Mesodermal cell (in vitro differentiated cells): ENCODE measurements at regions not wholly inside any gene's neighbourhood (a gene's known extent, or its start where the extent isn't known, plus 50 kb on each side); places are given as distances from the start of the nearest gene placed in this dataset.

Source experiments
- H3K27ac ChIP-seq: 2 replicates; pipeline ENCODE4 v1.7.0; 2013; ENCODE audit warnings: mild to moderate bottlenecking, low read depth, low read length, moderate library complexity; ENCODE audit not compliant: severe bottlenecking
- H3K36me3 ChIP-seq: 2 replicates; pipeline ENCODE4 v1.7.1; 2013; ENCODE audit warnings: mild to moderate bottlenecking, low read length, moderate library complexity; ENCODE audit not compliant: control insufficient read depth, insufficient read depth
- H3K4me1 ChIP-seq: one replicate; pipeline ENCODE4 v1.7.1; 2013; ENCODE audit warnings: mild to moderate bottlenecking, low read length; ENCODE audit not compliant: insufficient read depth, control insufficient read depth, poor library complexity, severe bottlenecking
- H3K4me3 ChIP-seq: 2 replicates; pipeline ENCODE4 v1.7.0; 2013; ENCODE audit warnings: low read length, control low read depth, mild to moderate bottlenecking; ENCODE audit not compliant: insufficient read depth, poor library complexity, severe bottlenecking; ENCODE audit errors: extremely low read depth
- H3K9me3 ChIP-seq: 2 replicates; pipeline ENCODE4 v1.7.1; 2013; ENCODE audit warnings: mild to moderate bottlenecking, low read length, moderate library complexity; ENCODE audit not compliant: control insufficient read depth
- WGBS, 2 experiments: methylation state at CpG; one replicate each; pipeline ENCODE4 v1.1.5; 2013; ENCODE audit warnings: missing lambda C conversion rate in 2 of 2; ENCODE audit not compliant: insufficient coverage in 2 of 2; 5-methylcytosine and 5-hydroxymethylcytosine counted together

DNA sequence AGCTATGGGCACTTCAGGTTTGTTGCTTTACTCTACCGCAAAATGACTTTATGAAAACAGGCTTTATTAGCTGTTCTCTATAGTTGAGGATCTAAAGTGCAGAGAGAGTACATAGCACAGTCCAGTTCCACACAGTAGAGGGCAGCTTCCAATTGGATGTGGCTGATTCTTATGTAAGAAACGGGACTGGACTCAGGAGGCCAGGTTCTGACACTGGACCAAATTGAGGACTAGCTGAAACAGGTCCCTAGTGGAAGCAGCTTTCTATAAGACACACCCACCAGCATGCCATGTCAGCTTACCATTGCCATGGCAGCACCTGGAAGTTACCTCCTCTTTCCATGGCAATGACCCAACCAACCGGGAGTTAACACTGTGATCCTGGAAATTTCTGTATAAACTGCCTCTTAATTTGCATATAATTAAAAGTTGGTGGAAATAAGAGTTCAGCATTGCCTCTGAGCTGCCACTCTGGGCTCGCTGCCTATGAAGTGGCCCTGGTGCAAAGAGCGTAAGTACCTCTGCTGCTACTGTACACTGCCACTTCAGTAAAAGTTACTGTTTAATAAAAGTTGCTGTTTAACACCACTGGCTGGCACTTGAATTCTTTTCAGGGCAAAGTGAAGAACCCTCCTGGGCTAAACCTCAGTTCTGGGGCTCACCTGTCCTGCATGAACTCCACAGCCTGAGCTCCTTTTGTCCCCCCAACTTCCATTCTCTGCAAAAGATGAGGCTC is 211.9 kb upstream of the SLC10A2 start:
- Histone ChIP-seq H3K4me1 (peaks cover 12% of the 10 kb centered on the region), H3K4me3 (no peak overlapping the region), H3K9me3 (no peaks in the 10 kb centered on the region), H3K36me3 (no peaks in the 10 kb centered on the region), H3K27ac (no peak overlapping the region)
- 0 to 53% methylated on average over 1 to 3 of the region's 5 CpGs for WGBS, 2 experiments

- H3K4me3 ChIP-seq = no peak overlapping the region
- WGBS, 2 experiments = 84 to 88% methylated on average over 3 to 5 of the region's 8 CpGs
- H3K4me1 ChIP-seq = peaks cover 5% of the 10 kb centered on the region
- H3K36me3 ChIP-seq = no peaks in the 10 kb centered on the region
- no peaks in the 10 kb centered on the region for H3K9me3 ChIP-seq
- H3K27ac ChIP-seq = no peak overlapping the region
Measured at GRCh38 chr13:103276775-103277498, 210.7 kb upstream of the SLC10A2 start.

- 73 to 93% methylated on average over 2 of the region's 4 CpGs for WGBS, 2 experiments
- no peak overlapping the region for H3K4me3 ChIP-seq
Measured at GRCh38 chr13:103275722-103276121, 209.5 kb upstream of the SLC10A2 start.

GRCh38 chr13:103275081-103275480 is 208.9 kb upstream of the SLC10A2 start:
- no peak overlapping the region for H3K27ac ChIP-seq
- 82 to 100% methylated on average over 1 of the region's 2 CpGs for WGBS, 2 experiments
- no peaks in the 10 kb centered on the region for H3K36me3 ChIP-seq
- H3K4me1 ChIP-seq = peaks cover 5% of the 10 kb centered on the region
- H3K9me3 ChIP-seq = no peaks in the 10 kb centered on the region
- H3K4me3 ChIP-seq = no peak overlapping the region

More at GRCh38 chr13:103275722-103276121, 209.5 kb upstream of the SLC10A2 start:
- Histone ChIP-seq H3K36me3 (no peaks in the 10 kb centered on the region), H3K4me1 (peaks cover 5% of the 10 kb centered on the region), H3K27ac (no peak overlapping the region), H3K9me3 (no peaks in the 10 kb centered on the region)

- H3K9me3 ChIP-seq = no peaks in the 10 kb centered on the region
- H3K4me3 ChIP-seq = no peak overlapping the region
- no peaks in the 10 kb centered on the region for H3K36me3 ChIP-seq
- H3K4me1 ChIP-seq = peaks cover 5% of the 10 kb centered on the region
- no peak overlapping the region for H3K27ac ChIP-seq
Measured at GRCh38 chr13:103273825-103274224, 207.6 kb upstream of the SLC10A2 start.

DNA sequence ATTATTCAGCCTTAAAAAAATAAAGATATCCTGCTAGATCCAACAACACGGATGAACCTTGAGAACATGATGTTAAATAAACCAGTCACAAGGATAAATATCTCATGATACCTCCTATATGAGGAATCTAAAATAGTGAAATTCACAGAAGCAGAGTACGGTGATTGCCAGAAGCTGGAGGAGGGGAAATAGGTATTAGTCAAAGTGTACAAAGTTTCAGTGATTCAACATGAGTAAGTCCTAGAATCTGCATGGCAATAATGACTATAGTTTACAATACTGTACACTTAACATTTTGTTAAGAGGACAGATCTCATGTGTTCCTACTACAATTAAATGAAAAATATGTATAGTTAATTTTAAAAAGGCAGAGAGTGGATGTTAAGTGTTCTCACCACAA is 206.6 kb upstream of the SLC10A2 start:
- H3K36me3 ChIP-seq = no peaks in the 10 kb centered on the region
- H3K27ac ChIP-seq = no peak overlapping the region
- H3K9me3 ChIP-seq = peaks cover 5% of the 10 kb centered on the region
- no peak overlapping the region for H3K4me3 ChIP-seq
- no CpG with 5 or more reads among the region's 2 CpGs for WGBS, 2 experiments
- peaks cover 5% of the 10 kb centered on the region for H3K4me1 ChIP-seq

DNA sequence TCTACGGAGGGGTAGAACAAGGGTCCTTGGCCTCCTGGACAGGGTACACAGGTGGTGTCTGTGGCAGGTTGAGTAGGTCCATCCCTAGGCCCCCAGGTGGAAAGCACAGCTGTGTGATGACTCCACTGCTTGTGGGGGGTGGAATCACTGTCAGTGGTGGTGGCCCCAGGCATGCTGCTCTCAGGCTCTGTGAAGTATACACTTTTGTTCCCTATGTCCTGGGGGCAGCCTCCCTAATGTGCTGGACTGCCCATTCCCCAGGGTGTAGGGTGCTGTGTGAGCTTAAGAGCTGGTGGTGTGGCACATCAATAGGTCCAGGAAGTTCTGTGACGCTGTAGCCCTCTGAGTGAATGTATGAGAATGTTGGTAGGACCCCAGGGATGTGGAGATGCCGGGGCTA is 197.2 kb upstream of the SLC10A2 start:
- Histone ChIP-seq H3K36me3 (no peaks in the 10 kb centered on the region), H3K27ac (no peak overlapping the region), H3K9me3 (peaks cover 5% of the 10 kb centered on the region), H3K4me1 (no peaks in the 10 kb centered on the region), H3K4me3 (no peak overlapping the region)
- WGBS, 2 experiments = 84 to 100% methylated on average over 2 to 3 of the region's 3 CpGs

DNA sequence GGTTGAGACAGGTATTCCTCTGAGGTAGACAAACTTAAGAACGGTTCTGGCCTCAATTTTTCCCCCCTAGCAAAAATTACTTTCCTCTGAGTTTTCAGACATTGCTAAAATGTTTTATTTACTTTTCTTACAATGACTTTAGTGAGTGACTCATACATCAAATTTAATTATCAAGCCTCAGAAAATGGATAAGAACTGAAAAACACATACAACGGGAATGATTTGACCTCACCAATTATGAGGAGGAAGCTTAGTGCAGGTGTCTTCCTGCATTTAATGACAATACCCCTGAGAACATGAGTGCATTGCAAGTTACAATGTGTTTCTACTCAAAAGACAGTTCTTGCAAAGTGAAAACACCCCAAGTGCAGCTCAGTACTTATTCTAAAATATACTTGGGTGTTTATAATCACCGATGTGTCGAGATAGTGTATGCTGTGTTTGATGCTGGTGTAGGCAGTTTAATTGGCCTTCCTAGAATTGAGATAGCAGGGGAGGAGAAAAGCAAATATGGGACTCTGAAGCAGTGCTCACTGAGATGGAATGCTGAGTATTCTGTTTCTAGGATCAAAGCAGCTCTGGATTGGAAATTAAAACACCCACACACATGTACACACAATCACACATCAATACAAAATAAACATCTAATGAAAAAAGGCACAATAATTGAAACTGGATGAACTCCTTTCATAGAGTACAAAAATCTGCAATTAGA is 189.5 kb upstream of the SLC10A2 start:
- 56 to 80% methylated on average over 1 to 3 of the region's 4 CpGs for WGBS, 2 experiments
- no peak overlapping the region for H3K4me3 ChIP-seq
- no peaks in the 10 kb centered on the region for H3K9me3 ChIP-seq
- H3K4me1 ChIP-seq = no peaks in the 10 kb centered on the region
- no peak overlapping the region for H3K27ac ChIP-seq
- H3K36me3 ChIP-seq = no peaks in the 10 kb centered on the region

GRCh38 chr13:103250071-103250470 is 183.9 kb upstream of the SLC10A2 start:
- 63% methylated on average over 1 of the region's 1 CpG; no CpG with 5 or more reads in 1 of the 2 experiments for WGBS, 2 experiments
- no peak overlapping the region for H3K4me3 ChIP-seq
- no peaks in the 10 kb centered on the region for H3K9me3 ChIP-seq
- H3K36me3 ChIP-seq = no peaks in the 10 kb centered on the region
- H3K27ac ChIP-seq = no peak overlapping the region
- H3K4me1 ChIP-seq = no peaks in the 10 kb centered on the region

DNA sequence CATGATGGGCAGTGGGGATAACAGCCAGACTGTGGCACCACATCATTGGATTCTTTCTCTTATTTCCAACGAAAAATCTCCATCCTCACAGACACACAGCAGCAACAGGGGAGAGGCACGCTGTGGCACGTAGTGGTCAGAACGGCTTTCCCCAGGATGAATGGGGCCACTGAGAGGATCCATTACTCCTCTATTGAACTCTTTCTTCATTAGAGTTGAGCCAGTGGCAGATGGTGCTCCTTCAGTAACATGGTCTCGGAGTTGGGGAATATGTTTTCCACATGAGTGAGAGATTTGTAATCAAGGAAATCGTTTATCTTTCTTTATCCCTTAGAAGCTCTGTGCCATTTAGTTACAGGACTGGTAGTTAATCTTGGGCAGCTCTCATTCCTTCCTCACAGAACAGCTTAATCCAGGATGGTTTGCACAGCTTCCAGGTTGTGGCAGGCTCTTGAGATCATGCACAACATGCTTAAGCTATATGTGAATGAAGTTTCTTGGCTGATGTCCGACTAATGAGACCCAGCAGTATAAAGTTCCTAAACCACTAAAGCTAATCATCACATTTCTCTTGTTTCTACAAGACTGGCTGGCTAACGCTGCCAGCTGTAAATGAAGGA is 180.5 kb upstream of the SLC10A2 start:
- 87 to 100% methylated on average over 1 to 3 of the region's 8 CpGs for WGBS, 2 experiments
- Histone ChIP-seq H3K4me3 (no peak overlapping the region), H3K4me1 (no peaks in the 10 kb centered on the region), H3K9me3 (no peaks in the 10 kb centered on the region), H3K27ac (no peak overlapping the region), H3K36me3 (no peaks in the 10 kb centered on the region)
